ENCODE measurements at regions not wholly inside any gene's neighbourhood (a gene's known extent, or its start where the extent isn't known, plus 50 kb on each side); places are given as distances from the start of the nearest gene placed in this dataset.

GRCh38 chr2:8254791-8255447 is 426.9 kb upstream of the ID2 start:
- no peaks in the 10 kb centered on the region for H3K27me3 ChIP-seq (replicated peaks; ENCODE audit: control insufficient read depth, insufficient read depth, low read length)
- H3K27me3 Mint-ChIP-seq (ENCODE audit: insufficient read depth, unreplicated experiment) = peaks cover 2% of the 10 kb centered on the region
- H3K36me3 ChIP-seq (ENCODE audit: control insufficient read depth, insufficient read depth, low read length) = no peaks in the 10 kb centered on the region
- no peak overlapping the region for H3K4me3 ChIP-seq (ENCODE audit: low read depth, low read length)
- no peaks in the 10 kb centered on the region for H3K36me3 Mint-ChIP-seq (ENCODE audit: insufficient read depth, unreplicated experiment)
- no peak overlapping the region for H3K4me3 Mint-ChIP-seq (ENCODE audit: unreplicated experiment)
- POLR2A ChIA-PET = no interaction called here
- H3K27ac Mint-ChIP-seq (ENCODE audit: unreplicated experiment) = no peak overlapping the region
- CTCF ChIA-PET = no interaction called here
- no peak for DNase-seq
- H3K9me3 Mint-ChIP-seq (ENCODE audit: unreplicated experiment) = peaks cover 11% of the 10 kb centered on the region
- peaks cover 14% of the 10 kb centered on the region for H3K9me3 ChIP-seq
- no peaks in the 10 kb centered on the region for H3K4me1 Mint-ChIP-seq (ENCODE audit: low read depth, unreplicated experiment)
- no TSS peak for BruUV-seq (replicated peaks)
- TF ChIP-seq CTCF (IDR thresholded peaks at IDR 0.05; ENCODE audit: insufficient read depth in 1 of 2, low read depth in 1 of 2, low read length in 1 of 2, severe bottlenecking in 1 of 2, unreplicated experiment in 1 of 2) = no peak
- peaks cover 8% of the 10 kb centered on the region; the same call in 1 of the 2 replicates for H3K4me1 ChIP-seq
- intact Hi-C loops (cut with micrococcal nuclease; ENCODE audit: unreplicated experiment) = no loop called here

- Histone ChIP-seq H3K36me3 (ENCODE audit: control insufficient read depth, insufficient read depth, low read length) (no peaks in the 10 kb centered on the region), H3K27me3 (replicated peaks; ENCODE audit: control insufficient read depth, insufficient read depth, low read length) (no peaks in the 10 kb centered on the region), H3K4me3 (ENCODE audit: low read depth, low read length) (no peak overlapping the region), H3K4me1 (peaks cover 8% of the 10 kb centered on the region; the same call in 1 of the 2 replicates), H3K9me3 (peaks cover 9% of the 10 kb centered on the region)
- H3K36me3 Mint-ChIP-seq (ENCODE audit: insufficient read depth, unreplicated experiment) = no peaks in the 10 kb centered on the region
- H3K27me3 Mint-ChIP-seq (ENCODE audit: insufficient read depth, unreplicated experiment) = peaks cover 3% of the 10 kb centered on the region
- ChIA-PET CTCF (no interaction called here), POLR2A (no interaction called here)
- H3K4me3 Mint-ChIP-seq (ENCODE audit: unreplicated experiment) = no peak overlapping the region
- no peak for DNase-seq
- intact Hi-C loops (cut with micrococcal nuclease; ENCODE audit: unreplicated experiment) = no loop called here
- BruUV-seq (replicated peaks) = no TSS peak
- no peak for TF ChIP-seq CTCF (IDR thresholded peaks at IDR 0.05; ENCODE audit: insufficient read depth in 1 of 2, low read depth in 1 of 2, low read length in 1 of 2, severe bottlenecking in 1 of 2, unreplicated experiment in 1 of 2)
- H3K27ac Mint-ChIP-seq (ENCODE audit: unreplicated experiment) = no peak overlapping the region
- peaks cover 6% of the 10 kb centered on the region for H3K9me3 Mint-ChIP-seq (ENCODE audit: unreplicated experiment)
- H3K4me1 Mint-ChIP-seq (ENCODE audit: low read depth, unreplicated experiment) = no peaks in the 10 kb centered on the region
Measured at GRCh38 chr2:8255448-8255800, 426.4 kb upstream of the ID2 start.

GRCh38 chr2:8256905-8257304 is 425.0 kb upstream of the ID2 start:
- no peaks in the 10 kb centered on the region for H3K27me3 ChIP-seq (replicated peaks; ENCODE audit: control insufficient read depth, insufficient read depth, low read length)
- no peak overlapping the region for H3K4me3 ChIP-seq (ENCODE audit: low read depth, low read length)
- no peaks in the 10 kb centered on the region for H3K9me3 Mint-ChIP-seq (ENCODE audit: unreplicated experiment)
- ChIA-PET CTCF (no interaction called here), POLR2A (interaction anchor here (0.5 kb wide), 1 partner anchor 201 kb away, joined by 3 read pairs; no protein-coding TSS in a partner anchor)
- H3K36me3 ChIP-seq (ENCODE audit: control insufficient read depth, insufficient read depth, low read length) = no peaks in the 10 kb centered on the region
- peaks cover 3% of the 10 kb centered on the region for H3K27me3 Mint-ChIP-seq (ENCODE audit: insufficient read depth, unreplicated experiment)
- no peak for TF ChIP-seq CTCF (IDR thresholded peaks at IDR 0.05; ENCODE audit: insufficient read depth in 1 of 2, low read depth in 1 of 2, low read length in 1 of 2, severe bottlenecking in 1 of 2, unreplicated experiment in 1 of 2)
- H3K27ac Mint-ChIP-seq (ENCODE audit: unreplicated experiment) = no peak overlapping the region
- no peak for DNase-seq
- intact Hi-C loops (cut with micrococcal nuclease; ENCODE audit: unreplicated experiment) = no loop called here
- H3K36me3 Mint-ChIP-seq (ENCODE audit: insufficient read depth, unreplicated experiment) = no peaks in the 10 kb centered on the region
- H3K4me1 Mint-ChIP-seq (ENCODE audit: low read depth, unreplicated experiment) = no peaks in the 10 kb centered on the region
- no TSS peak for BruUV-seq (replicated peaks)
- H3K4me1 ChIP-seq = peaks cover 2% of the 10 kb centered on the region; the same call in 1 of the 2 replicates
- H3K4me3 Mint-ChIP-seq (ENCODE audit: unreplicated experiment) = no peak overlapping the region
- no peaks in the 10 kb centered on the region for H3K9me3 ChIP-seq

Data from Caco-2 (cell line).